ENCODE measurements at regions not wholly inside any gene's neighbourhood (a gene's known extent, or its start where the extent isn't known, plus 50 kb on each side); places are given as distances from the start of the nearest gene placed in this dataset.

DNA sequence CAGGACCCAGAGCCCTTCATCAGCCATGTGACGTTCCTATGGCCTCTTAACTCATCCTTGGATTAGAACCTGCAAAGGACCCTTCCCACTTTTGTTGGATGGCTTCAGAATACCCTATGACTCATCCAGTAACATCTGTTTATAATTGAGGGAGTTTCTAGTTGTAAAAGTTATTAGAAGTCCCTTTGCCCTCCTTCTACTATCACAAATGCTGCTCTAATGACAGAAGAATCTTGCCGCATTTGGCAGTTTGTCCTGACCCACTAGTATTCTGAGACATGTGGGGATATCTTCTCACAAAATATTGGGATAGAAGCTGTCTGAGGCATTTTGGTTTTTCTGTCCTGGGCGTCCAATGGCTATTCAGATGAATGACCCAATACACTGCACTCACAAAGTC, 251.8 kb upstream of the TMEM72 start:
- TF ChIP-seq CTCF (conservative IDR thresholded peaks at IDR 0.05 in 1 of 2, IDR thresholded peaks at IDR 0.05 in 1 of 2; ENCODE audit: low read depth in 1 of 2, low read length in 2 of 2) = no peak
- TF ChIP-seq EZH2 (IDR thresholded peaks at IDR 0.05; ENCODE audit: low read length, missing control alignments) = no peak
